KMS-11 (cell line): ENCODE measurements at regions not wholly inside any gene's neighbourhood (a gene's known extent, or its start where the extent isn't known, plus 50 kb on each side); places are given as distances from the start of the nearest gene placed in this dataset.

Source experiments
- H2AFZ ChIP-seq: fragments of 200-600 bp; sonication (generic); 2 replicates; pipeline ENCODE4 v1.6.1; 2016; ENCODE audit warnings: antibody characterized with exemption, mixed run types, low read depth
- H3K27ac ChIP-seq: fragments of 200-600 bp; sonication (generic); 2 replicates; pipeline ENCODE4 v1.6.1; 2016; ENCODE audit warnings: mild to moderate bottlenecking, mixed run types
- H3K27me3 ChIP-seq: fragments of 200-600 bp; sonication (generic); 2 replicates; pipeline ENCODE4 v1.6.1; 2017; ENCODE audit warnings: mild to moderate bottlenecking, low read depth, mixed run types, moderate library complexity; ENCODE audit not compliant: insufficient read depth
- H3K36me3 ChIP-seq: fragments of 200-600 bp; sonication (generic); 2 replicates; pipeline ENCODE4 v1.6.1; 2017; ENCODE audit warnings: mild to moderate bottlenecking, mixed run types; ENCODE audit not compliant: insufficient read depth
- H3K4me1 ChIP-seq: fragments of 200-600 bp; sonication (generic); 2 replicates; pipeline ENCODE4 v1.6.1; 2016; ENCODE audit warnings: mild to moderate bottlenecking, low read depth, mixed run types; ENCODE audit not compliant: poor library complexity, severe bottlenecking
- H3K4me2 ChIP-seq: fragments of 200-600 bp; sonication (generic); 2 replicates; pipeline ENCODE4 v1.7.0; 2016; ENCODE audit warnings: mild to moderate bottlenecking, mixed run types
- H3K4me3 ChIP-seq: fragments of 200-600 bp; sonication (generic); IDR thresholded peaks from 2 replicates; pipeline ENCODE4 v1.6.1; 2017; ENCODE audit warnings: low read depth, low read length, mixed read lengths; ENCODE audit not compliant: insufficient read depth
- H3K79me2 ChIP-seq: fragments of 200-600 bp; sonication (generic); 2 replicates; pipeline ENCODE4 v1.6.1; 2016; ENCODE audit warnings: low read depth, mixed run types; ENCODE audit not compliant: insufficient read depth
- H3K9ac ChIP-seq: fragments of 200-600 bp; sonication (generic); 2 replicates; pipeline ENCODE4 v1.6.1; 2016; ENCODE audit warnings: mild to moderate bottlenecking, mixed run types
- H4K20me1 ChIP-seq: fragments of 200-600 bp; sonication (generic); 2 replicates; pipeline ENCODE4 v1.6.1; 2016; ENCODE audit warnings: mild to moderate bottlenecking, mixed run types; ENCODE audit not compliant: insufficient read depth
- TF ChIP-seq, protein P1 (sequence below): fragments of 200-600 bp; sonication (generic); conservative IDR thresholded peaks from 2 replicates; pipeline ENCODE4 v1.6.1; 2017; ENCODE audit warnings: low read depth, mild to moderate bottlenecking, antibody characterized with exemption, low read length, moderate library complexity, mixed read lengths

DNA sequence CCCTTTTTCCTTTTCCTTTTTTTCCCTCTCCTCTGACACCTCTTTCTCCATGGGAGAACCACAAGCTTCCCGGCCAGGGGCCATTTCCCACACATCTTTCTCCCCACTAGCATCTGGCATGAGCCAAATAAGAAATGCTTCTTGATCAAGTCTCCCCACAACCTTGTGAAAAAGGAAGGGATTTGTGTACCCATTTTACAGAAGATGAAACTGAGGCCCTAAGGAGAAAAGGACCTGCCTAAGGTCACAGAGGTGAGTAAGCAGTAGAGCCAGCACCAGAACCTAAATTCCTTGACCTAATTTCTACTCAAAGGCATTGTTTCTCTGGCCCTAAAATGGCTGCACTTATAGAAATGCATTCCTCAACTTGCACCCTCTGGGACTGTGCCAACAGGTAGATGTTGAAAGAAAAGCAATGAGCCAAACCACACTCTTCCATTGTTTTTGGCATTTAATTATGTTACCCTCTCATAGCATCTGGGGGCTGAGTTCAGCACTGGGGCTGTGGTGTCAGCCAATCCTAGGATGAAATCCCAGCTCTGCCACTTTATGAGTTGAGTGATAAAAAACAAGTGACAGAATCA, 81.7 kb upstream of the TLE3 start:
- no peak overlapping the region for H3K27ac ChIP-seq
- no peak overlapping the region for H3K4me3 ChIP-seq
- H3K4me1 ChIP-seq = no peaks in the 10 kb centered on the region

DNA sequence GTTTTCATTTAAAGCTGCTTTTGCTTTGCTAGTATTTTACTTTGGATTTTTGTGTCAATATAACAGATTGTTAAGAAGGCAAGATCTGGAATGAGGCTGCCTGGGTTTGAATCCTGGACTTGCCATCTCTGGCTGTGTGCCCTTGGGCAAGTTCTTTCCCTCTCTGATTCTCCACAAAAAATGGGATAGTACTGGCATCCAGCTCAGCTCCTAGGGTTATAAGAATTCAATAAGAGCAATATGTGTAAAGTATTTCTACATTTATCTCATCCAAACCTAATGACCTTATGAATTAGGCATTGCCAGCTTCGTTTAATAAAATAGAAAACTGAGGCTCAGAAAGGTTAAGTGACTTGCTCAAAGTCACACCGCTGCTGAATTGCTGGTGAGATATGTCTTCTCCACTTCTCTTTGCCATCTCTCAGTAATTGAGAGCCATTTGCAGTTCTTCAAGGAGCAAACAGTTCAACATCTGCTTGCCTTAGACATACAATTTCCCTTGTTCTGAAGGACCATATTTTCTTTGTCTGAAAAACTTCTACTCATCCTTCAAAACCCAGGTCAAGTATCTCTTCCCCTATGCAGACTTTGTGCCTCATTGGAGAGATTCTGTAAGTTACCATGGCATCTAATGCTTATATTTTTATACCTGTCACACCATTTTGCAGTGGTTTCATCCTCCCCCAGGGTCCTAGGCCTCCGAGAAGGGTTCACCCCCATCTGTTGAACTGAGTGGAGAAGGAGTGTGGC, 80.8 kb upstream of the TLE3 start:
- Histone ChIP-seq H3K79me2 (no peaks in the 10 kb centered on the region), H3K9ac (no peak overlapping the region), H3K36me3 (no peaks in the 10 kb centered on the region), H2AFZ (no peak overlapping the region), H3K27me3 (no peaks in the 10 kb centered on the region), H3K4me3 (no peak overlapping the region), H4K20me1 (no peaks in the 10 kb centered on the region), H3K27ac (no peak overlapping the region), H3K4me1 (no peaks in the 10 kb centered on the region), H3K4me2 (no peak overlapping the region)
- TF ChIP-seq, protein P1, sequence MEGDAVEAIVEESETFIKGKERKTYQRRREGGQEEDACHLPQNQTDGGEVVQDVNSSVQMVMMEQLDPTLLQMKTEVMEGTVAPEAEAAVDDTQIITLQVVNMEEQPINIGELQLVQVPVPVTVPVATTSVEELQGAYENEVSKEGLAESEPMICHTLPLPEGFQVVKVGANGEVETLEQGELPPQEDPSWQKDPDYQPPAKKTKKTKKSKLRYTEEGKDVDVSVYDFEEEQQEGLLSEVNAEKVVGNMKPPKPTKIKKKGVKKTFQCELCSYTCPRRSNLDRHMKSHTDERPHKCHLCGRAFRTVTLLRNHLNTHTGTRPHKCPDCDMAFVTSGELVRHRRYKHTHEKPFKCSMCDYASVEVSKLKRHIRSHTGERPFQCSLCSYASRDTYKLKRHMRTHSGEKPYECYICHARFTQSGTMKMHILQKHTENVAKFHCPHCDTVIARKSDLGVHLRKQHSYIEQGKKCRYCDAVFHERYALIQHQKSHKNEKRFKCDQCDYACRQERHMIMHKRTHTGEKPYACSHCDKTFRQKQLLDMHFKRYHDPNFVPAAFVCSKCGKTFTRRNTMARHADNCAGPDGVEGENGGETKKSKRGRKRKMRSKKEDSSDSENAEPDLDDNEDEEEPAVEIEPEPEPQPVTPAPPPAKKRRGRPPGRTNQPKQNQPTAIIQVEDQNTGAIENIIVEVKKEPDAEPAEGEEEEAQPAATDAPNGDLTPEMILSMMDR = no peak

More for the DNA sequence above, 81.7 kb upstream of the TLE3 start:
- Histone ChIP-seq H4K20me1 (no peaks in the 10 kb centered on the region), H3K79me2 (no peaks in the 10 kb centered on the region), H3K27me3 (no peaks in the 10 kb centered on the region), H2AFZ (no peak overlapping the region), H3K9ac (no peak overlapping the region), H3K4me2 (no peak overlapping the region), H3K36me3 (no peaks in the 10 kb centered on the region)
- TF ChIP-seq, protein P1 = no peak

DNA sequence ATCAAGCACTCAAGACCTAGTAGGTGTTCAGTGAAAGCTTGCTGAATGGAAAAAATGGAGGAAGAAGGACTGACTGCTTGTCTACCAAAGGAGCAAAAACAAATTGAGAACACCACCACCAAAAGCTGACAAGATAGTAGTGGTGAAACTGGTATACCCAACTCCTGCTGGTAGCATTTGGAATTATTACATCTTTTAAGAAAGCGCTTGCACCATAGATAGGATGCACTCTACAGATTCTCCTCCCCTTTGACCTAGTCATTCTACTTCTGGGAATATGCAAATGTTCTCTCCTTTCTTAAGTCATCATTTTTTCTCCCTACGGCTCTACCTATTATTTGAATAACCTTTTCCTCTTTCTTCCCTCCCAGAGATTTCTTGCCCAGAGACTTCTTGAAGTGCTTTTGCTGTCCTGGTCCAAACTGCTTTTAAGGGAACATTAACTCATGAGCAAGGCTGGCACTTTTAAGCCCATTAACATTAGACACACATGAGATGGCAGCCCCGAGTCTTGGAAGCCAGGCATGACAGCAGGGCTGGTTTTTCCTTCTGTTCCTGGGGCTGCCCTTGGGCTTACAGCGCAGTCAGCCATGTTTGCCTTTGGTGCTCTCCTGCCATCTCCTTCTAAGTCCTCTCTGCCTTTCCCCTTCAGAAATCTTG, 75.0 kb upstream of the TLE3 start:
- no peak overlapping the region for H3K4me2 ChIP-seq
- TF ChIP-seq, protein P1 = no peak

DNA sequence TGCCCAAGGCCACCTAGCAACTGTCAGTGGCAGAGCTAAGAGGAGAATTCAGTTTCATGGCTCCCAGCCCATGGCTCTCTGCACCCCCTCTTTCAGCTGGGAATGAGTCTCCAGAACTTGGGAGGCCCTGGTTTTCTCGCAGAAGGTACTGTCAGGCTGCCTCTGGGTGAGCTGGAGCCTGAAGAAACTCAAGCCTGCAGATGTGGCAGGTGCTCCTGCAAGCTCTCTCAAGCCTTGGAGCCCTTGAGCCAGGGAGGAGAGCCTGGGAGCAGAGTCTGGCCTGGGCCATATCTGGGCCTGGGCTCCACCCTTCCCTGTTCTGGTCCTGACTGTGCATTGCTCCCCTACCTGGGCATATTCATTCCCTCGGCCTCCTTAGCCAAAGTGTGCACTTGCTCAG, 74.4 kb upstream of the TLE3 start:
- TF ChIP-seq, protein P1 = no peak
- H3K4me2 ChIP-seq = no peak overlapping the region
- no peak overlapping the region for H3K9ac ChIP-seq
- no peak overlapping the region for H3K4me3 ChIP-seq
- no peaks in the 10 kb centered on the region for H3K36me3 ChIP-seq
- no peaks in the 10 kb centered on the region for H3K27me3 ChIP-seq
- no peak overlapping the region for H2AFZ ChIP-seq
- no peaks in the 10 kb centered on the region for H3K4me1 ChIP-seq
- H3K79me2 ChIP-seq = no peaks in the 10 kb centered on the region
- H4K20me1 ChIP-seq = no peaks in the 10 kb centered on the region
- no peak overlapping the region for H3K27ac ChIP-seq

More for the DNA sequence above, 75.0 kb upstream of the TLE3 start:
- H2AFZ ChIP-seq = no peak overlapping the region
- H3K9ac ChIP-seq = no peak overlapping the region
- H3K4me1 ChIP-seq = no peaks in the 10 kb centered on the region
- no peaks in the 10 kb centered on the region for H3K27me3 ChIP-seq
- H3K79me2 ChIP-seq = no peaks in the 10 kb centered on the region
- no peaks in the 10 kb centered on the region for H3K36me3 ChIP-seq
- no peak overlapping the region for H3K27ac ChIP-seq
- no peaks in the 10 kb centered on the region for H4K20me1 ChIP-seq
- no peak overlapping the region for H3K4me3 ChIP-seq
